Transverse colon (tissue), 4 donors: ENCODE measurements at regions not wholly inside any gene's neighbourhood (a gene's known extent, or its start where the extent isn't known, plus 50 kb on each side); places are given as distances from the start of the nearest gene placed in this dataset.

Experiments
- DNase-seq: peaks from one replicate; pipeline ENCODE4 v3.0.0-alpha.2; 2019
- H3K27ac ChIP-seq, 4 donors: fragments of 200-600 bp; sonication (generic); 2 replicates each; pipeline ENCODE4 v1.5.1; 2016 to 2018; ENCODE audit warnings: inconsistent platforms in 4 of 4
- H3K27me3 ChIP-seq: fragments of 200-600 bp; sonication (generic); 2 replicates; pipeline ENCODE4 v1.5.1; 2017; ENCODE audit warnings: inconsistent platforms
- H3K36me3 ChIP-seq, 4 donors: fragments of 200-600 bp; sonication (generic); 2 replicates each; pipeline ENCODE4 v1.5.1; 2017 to 2019; ENCODE audit warnings: inconsistent platforms in 4 of 4
- H3K4me1 ChIP-seq, 4 donors: fragments of 200-600 bp; sonication (generic); 2 replicates each; pipeline ENCODE4 v1.5.1; 2017 to 2020; ENCODE audit warnings: inconsistent platforms in 4 of 4
- H3K4me3 ChIP-seq, 4 donors: fragments of 200-600 bp; sonication (generic); 1 replicate in 1 of 4; 2 replicates in 3 of 4; pipeline versions ENCODE4 v1.5.1 to v1.6.1; 2017 to 2019; ENCODE audit warnings: inconsistent platforms in 4 of 4
- H3K9me3 ChIP-seq, 2 donors: fragments of 200-600 bp; sonication (generic); 2 replicates each; pipeline ENCODE4 v1.5.1; 2017 to 2019; ENCODE audit warnings: inconsistent platforms in 2 of 2
- EP300 ChIP-seq: sonication (generic); formaldehyde crosslinking; IDR thresholded peaks from one replicate; pipeline ENCODE4 v1.6.1; 2017; ENCODE audit warnings: antibody characterized with exemption, low read depth
- POLR2A ChIP-seq: fragments of 450-650 bp; IDR thresholded peaks from one replicate; pipeline ENCODE4 v1.6.1; 2016; ENCODE audit warnings: antibody characterized with exemption, mild to moderate bottlenecking, moderate library complexity
- POLR2AphosphoS5 ChIP-seq, 3 donors: sonication (generic); formaldehyde crosslinking; IDR thresholded peaks; one replicate each; pipeline ENCODE4 v1.6.1; 2016; ENCODE audit warnings: antibody characterized with exemption in 3 of 3
- WGBS, 2 donors: methylation state at CpG; one replicate each; pipeline ENCODE4 v1.1.5; 2018; ENCODE audit warnings: low coverage in 1 of 2; 5-methylcytosine and 5-hydroxymethylcytosine counted together
- in situ Hi-C, 4 donors: fragments of 200-750 bp; cut with MboI; loops; one replicate each; pipeline versions ENCODE4 v1.15.0 to v1.15.1; 2017; ENCODE audit warnings: low sequenced_read_pairs in 3 of 4, low pct_ligation_motif_present in 1 of 4, low pct_unique_long_range_greater_than_20kb in 1 of 4
- intact Hi-C: fragments of 100-400 bp; cut with DNase I; formaldehyde crosslinking; loops from one replicate; pipeline ENCODE4 v1.15.1; 2023; ENCODE audit warnings: low total_unique reads
- TF ChIP-seq, protein P1 (sequence below), 5 experiments: fragments of 200-600 bp in 3 of 5; fragments of 450-650 bp in 2 of 5; sonication (generic) in 3 of 5; IDR thresholded peaks; 1 replicate in 2 of 5; 2 replicates in 3 of 5; pipeline ENCODE4 v1.5.1; 2016 to 2017; ENCODE audit warnings: antibody characterized with exemption in 5 of 5, inconsistent platforms in 3 of 5, mild to moderate bottlenecking in 2 of 5, moderate library complexity in 1 of 5

GRCh38 chr21:35587841-35588380 is 472.4 kb downstream of the SETD4 start:
- in situ Hi-C loops: no loop called here
- no peaks in the 10 kb centered on the region for H3K36me3 ChIP-seq
- H3K27me3 ChIP-seq: no peaks in the 10 kb centered on the region
- H3K4me3 ChIP-seq: no peak overlapping the region
- no peak for TF ChIP-seq EP300
- no peak for TF ChIP-seq POLR2AphosphoS5 (IDR thresholded peaks at IDR 0.05)
- TF ChIP-seq, protein P1, sequence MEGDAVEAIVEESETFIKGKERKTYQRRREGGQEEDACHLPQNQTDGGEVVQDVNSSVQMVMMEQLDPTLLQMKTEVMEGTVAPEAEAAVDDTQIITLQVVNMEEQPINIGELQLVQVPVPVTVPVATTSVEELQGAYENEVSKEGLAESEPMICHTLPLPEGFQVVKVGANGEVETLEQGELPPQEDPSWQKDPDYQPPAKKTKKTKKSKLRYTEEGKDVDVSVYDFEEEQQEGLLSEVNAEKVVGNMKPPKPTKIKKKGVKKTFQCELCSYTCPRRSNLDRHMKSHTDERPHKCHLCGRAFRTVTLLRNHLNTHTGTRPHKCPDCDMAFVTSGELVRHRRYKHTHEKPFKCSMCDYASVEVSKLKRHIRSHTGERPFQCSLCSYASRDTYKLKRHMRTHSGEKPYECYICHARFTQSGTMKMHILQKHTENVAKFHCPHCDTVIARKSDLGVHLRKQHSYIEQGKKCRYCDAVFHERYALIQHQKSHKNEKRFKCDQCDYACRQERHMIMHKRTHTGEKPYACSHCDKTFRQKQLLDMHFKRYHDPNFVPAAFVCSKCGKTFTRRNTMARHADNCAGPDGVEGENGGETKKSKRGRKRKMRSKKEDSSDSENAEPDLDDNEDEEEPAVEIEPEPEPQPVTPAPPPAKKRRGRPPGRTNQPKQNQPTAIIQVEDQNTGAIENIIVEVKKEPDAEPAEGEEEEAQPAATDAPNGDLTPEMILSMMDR (IDR thresholded peaks at IDR 0.05): no peak
- TF ChIP-seq POLR2A: no peak
- no peaks in the 10 kb centered on the region for H3K9me3 ChIP-seq
- intact Hi-C loops: no loop called here
- DNase-seq: no peak
- no peak overlapping the region for H3K27ac ChIP-seq
- WGBS, 2 donors: 90 to 95% methylated on average over 4 to 8 of the region's 8 CpGs
- no peaks in the 10 kb centered on the region for H3K4me1 ChIP-seq

DNA sequence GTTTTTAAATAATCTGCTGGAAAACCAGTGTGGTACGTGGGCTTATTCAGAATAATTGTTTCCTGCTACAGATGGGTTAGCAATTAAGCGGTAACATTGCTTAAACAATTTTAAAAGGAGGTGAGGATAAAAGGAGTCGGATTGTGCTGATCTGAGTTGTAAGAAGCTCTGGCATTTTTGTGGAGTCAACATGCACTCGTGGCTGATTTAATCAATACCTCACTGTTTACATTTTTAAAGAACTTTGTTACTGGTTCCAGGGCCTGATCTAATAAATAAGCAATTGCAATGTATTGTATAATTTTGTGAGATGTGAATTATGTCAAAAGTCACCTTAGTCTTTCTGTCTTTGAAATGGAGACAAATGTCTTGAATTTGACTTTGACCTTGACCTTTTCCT is 474.0 kb downstream of the SETD4 start:
- Histone ChIP-seq H3K27ac (no peak overlapping the region), H3K36me3 (no peaks in the 10 kb centered on the region), H3K9me3 (no peaks in the 10 kb centered on the region), H3K27me3 (no peaks in the 10 kb centered on the region), H3K4me3 (no peak overlapping the region), H3K4me1 (no peaks in the 10 kb centered on the region)
- WGBS, 2 donors: 55 to 58% methylated on average over 4 of the region's 4 CpGs
- TF ChIP-seq, protein P1 (IDR thresholded peaks at IDR 0.05): no peak
- TF ChIP-seq POLR2AphosphoS5 (IDR thresholded peaks at IDR 0.05) (no peak), EP300 (no peak), POLR2A (no peak)
- in situ Hi-C loops: no loop called here
- intact Hi-C loops: no loop called here
- no peak for DNase-seq

- TF ChIP-seq EP300: no peak
- no peak for TF ChIP-seq POLR2AphosphoS5 (IDR thresholded peaks at IDR 0.05)
- no peak for TF ChIP-seq POLR2A
- TF ChIP-seq, protein P1 (IDR thresholded peaks at IDR 0.05): no peak
- H3K27me3 ChIP-seq: no peaks in the 10 kb centered on the region
- no peak for DNase-seq
Observed at GRCh38 chr21:35585878-35586277, 474.4 kb downstream of the SETD4 start.

DNA sequence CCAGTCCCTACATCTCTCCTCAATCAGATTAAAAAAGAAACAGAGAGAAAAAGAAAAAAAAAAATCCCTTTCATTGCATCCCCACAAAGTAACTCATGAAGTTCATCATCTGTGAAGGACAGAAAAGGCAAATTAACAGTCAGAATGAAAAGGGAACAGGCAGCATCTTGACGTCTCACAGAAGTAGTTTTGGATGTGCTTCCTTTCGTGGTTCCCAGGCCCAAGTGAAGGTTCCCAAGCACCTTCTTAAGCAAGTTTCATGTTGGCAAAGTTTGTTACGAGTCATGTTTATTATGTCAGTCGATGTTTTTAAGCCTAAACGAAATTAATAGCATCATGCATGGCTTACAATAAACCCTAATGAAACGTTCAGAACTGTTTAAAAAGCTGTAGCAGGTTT is 475.2 kb downstream of the SETD4 start:
- no peaks in the 10 kb centered on the region for H3K9me3 ChIP-seq

More at GRCh38 chr21:35585878-35586277, 474.4 kb downstream of the SETD4 start:
- Histone ChIP-seq H3K9me3 (no peaks in the 10 kb centered on the region), H3K4me1 (no peaks in the 10 kb centered on the region), H3K27ac (no peak overlapping the region), H3K4me3 (no peak overlapping the region), H3K36me3 (no peaks in the 10 kb centered on the region)
- in situ Hi-C loops: no loop called here
- WGBS, 2 donors: 48 to 57% methylated on average over 5 of the region's 5 CpGs
- intact Hi-C loops: no loop called here

More for the DNA sequence above, 475.2 kb downstream of the SETD4 start:
- Histone ChIP-seq H3K4me3 (no peak overlapping the region), H3K27ac (no peak overlapping the region), H3K27me3 (no peaks in the 10 kb centered on the region), H3K36me3 (no peaks in the 10 kb centered on the region), H3K4me1 (no peaks in the 10 kb centered on the region)
- in situ Hi-C loops (no loop called here), intact Hi-C loops (no loop called here)
- TF ChIP-seq POLR2AphosphoS5 (IDR thresholded peaks at IDR 0.05) (no peak), EP300 (no peak), POLR2A (no peak)
- TF ChIP-seq, protein P1 (IDR thresholded peaks at IDR 0.05): no peak
- DNase-seq: no peak
- 53 to 61% methylated on average over 6 of the region's 6 CpGs for WGBS, 2 donors
